ENCODE measurements at regions not wholly inside any gene's neighbourhood (a gene's known extent, or its start where the extent isn't known, plus 50 kb on each side); places are given as distances from the start of the nearest gene placed in this dataset.

DNA sequence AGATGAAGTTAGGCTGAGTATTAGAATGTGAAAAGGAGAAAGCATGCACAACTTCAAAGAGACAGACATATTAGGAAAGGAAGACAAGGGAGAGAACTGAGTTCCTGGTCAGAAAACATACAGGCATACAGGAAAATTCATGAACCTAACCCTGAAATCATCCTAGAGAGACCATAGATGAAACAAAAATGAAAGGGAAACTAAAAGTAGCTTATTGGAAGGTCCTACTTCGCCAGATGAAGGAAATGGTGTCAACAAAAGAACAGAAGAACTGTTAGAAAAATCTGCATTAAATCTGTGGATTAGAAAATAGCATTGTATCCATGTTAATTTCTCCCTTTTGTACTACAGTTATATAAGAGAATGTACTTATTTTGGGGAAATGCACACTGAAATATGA is 169.0 kb upstream of the UFM1 start:
- Mint-ChIP-seq H3K9me3 (ENCODE audit: low read depth) (no peaks in the 10 kb centered on the region), H3K27ac (no peak overlapping the region), H3K27me3 (no peaks in the 10 kb centered on the region), H3K4me1 (ENCODE audit: low read depth) (peaks cover 8% of the 10 kb centered on the region), H3K36me3 (ENCODE audit: insufficient read depth) (no peaks in the 10 kb centered on the region), H3K4me3 (ENCODE audit: low read depth) (no peak overlapping the region)
- TF ChIP-seq, protein P1, sequence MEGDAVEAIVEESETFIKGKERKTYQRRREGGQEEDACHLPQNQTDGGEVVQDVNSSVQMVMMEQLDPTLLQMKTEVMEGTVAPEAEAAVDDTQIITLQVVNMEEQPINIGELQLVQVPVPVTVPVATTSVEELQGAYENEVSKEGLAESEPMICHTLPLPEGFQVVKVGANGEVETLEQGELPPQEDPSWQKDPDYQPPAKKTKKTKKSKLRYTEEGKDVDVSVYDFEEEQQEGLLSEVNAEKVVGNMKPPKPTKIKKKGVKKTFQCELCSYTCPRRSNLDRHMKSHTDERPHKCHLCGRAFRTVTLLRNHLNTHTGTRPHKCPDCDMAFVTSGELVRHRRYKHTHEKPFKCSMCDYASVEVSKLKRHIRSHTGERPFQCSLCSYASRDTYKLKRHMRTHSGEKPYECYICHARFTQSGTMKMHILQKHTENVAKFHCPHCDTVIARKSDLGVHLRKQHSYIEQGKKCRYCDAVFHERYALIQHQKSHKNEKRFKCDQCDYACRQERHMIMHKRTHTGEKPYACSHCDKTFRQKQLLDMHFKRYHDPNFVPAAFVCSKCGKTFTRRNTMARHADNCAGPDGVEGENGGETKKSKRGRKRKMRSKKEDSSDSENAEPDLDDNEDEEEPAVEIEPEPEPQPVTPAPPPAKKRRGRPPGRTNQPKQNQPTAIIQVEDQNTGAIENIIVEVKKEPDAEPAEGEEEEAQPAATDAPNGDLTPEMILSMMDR (IDR thresholded peaks at IDR 0.05; ENCODE audit: unreplicated experiment) = no peak
- DNase-seq (ENCODE audit: low spot score, unreplicated experiment) = no peak

DNA sequence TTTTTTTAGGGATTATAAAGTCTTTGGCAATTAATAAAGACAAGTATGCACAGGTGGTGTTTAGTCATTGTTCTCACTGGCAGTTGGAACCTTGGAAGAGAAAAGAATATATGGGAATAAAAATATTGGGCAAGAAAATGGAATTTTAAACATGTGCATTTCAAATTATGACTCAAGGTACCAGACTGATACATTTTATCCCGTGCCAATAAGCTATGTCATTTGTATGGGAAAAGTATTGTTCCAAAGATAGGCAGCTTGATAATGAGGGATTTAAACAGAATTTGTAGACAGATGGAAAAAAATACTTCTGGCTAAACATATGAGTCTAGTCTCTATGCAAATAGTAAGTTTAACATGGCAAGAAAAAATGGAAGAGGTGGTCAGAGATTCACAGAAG is 169.5 kb upstream of the UFM1 start:
- no peak for DNase-seq (ENCODE audit: low spot score, unreplicated experiment)
- Mint-ChIP-seq H3K4me3 (ENCODE audit: low read depth) (no peak overlapping the region), H3K36me3 (ENCODE audit: insufficient read depth) (no peaks in the 10 kb centered on the region), H3K4me1 (ENCODE audit: low read depth) (peaks cover 8% of the 10 kb centered on the region), H3K27ac (no peak overlapping the region), H3K9me3 (ENCODE audit: low read depth) (no peaks in the 10 kb centered on the region), H3K27me3 (no peaks in the 10 kb centered on the region)
- TF ChIP-seq, protein P1 (IDR thresholded peaks at IDR 0.05; ENCODE audit: unreplicated experiment) = no peak

DNA sequence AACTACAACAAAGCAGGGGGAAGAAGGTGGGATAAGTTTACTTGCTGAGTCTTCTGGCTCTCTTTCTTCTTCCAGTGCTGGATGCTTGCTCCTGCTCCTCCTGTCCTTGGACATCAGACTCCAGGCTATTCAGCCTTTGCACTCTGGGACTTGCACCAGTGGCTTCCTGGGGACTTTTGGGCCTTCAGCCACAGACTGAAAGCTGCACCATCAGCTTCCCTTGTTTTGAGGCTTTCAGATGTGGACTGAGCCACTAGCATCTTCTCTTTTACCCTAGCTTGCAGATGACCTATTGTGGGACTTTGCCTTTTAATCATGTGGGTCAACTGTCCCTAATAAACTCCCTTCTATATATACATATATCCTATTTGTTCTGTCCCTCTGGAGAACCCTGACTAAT is 173.0 kb upstream of the UFM1 start:
- H3K4me1 Mint-ChIP-seq (ENCODE audit: low read depth) = peaks cover 6% of the 10 kb centered on the region
- no peaks in the 10 kb centered on the region for H3K27me3 Mint-ChIP-seq
- no peaks in the 10 kb centered on the region for H3K36me3 Mint-ChIP-seq (ENCODE audit: insufficient read depth)
- TF ChIP-seq, protein P1 (IDR thresholded peaks at IDR 0.05; ENCODE audit: unreplicated experiment) = no peak
- H3K4me3 Mint-ChIP-seq (ENCODE audit: low read depth) = no peak overlapping the region
- H3K27ac Mint-ChIP-seq = no peak overlapping the region
- DNase-seq (ENCODE audit: low spot score, unreplicated experiment) = no peak
- H3K9me3 Mint-ChIP-seq (ENCODE audit: low read depth) = no peaks in the 10 kb centered on the region

DNA sequence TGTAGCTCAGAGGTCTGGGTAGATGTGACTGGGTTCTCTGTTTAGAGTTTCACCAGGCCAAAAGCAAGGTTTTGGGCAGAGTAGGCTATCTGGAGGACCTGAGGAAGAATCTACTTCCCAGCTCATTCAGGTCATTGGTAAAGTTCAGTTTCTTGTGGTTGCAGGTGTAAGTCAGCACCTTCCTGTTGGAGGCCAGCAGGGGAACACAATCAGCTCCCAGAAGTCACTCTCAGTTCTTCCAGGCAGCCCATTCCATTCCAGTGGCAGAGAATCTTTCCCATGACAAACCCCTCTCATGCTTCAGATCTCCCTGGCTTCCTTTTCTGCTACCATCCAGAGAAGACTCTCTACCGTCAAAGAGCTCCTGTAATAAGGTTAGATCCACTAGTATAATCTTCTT is 176.2 kb upstream of the UFM1 start:
- H3K27me3 Mint-ChIP-seq = no peaks in the 10 kb centered on the region
- no peak overlapping the region for H3K27ac Mint-ChIP-seq
- no peak for DNase-seq (ENCODE audit: low spot score, unreplicated experiment)

DNA sequence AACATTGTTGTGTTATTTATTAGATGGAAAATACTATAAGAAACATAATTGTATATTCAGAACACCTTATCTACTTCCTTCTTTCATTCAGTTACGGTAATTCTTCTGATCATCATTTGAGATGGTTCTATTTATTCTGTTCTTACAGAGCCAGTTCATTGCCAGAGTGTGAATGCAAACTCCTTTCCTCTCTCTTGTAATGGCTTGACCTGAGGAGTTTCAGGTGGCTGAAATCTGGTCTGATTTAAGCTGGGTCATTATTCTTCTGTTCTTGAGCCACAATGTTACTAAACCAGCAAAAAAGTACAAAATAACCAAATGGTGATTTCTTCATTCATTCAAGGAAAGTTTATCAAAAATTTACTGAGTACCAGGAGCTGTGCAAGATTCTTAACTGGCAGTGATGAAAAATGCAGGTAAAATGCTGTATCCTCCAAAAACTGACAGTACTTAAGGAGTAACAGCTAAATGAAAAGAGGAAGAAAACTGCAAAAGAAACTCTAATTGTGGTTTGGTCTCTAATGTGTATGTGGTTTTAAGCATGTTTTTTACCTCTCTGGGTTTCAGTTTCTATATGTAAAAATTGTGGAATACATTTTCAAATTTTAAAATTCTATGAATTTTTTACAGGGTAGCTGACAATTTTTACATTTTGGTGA is 182.4 kb upstream of the UFM1 start:
- H3K4me3 Mint-ChIP-seq (ENCODE audit: low read depth) = no peak overlapping the region
- H3K27me3 Mint-ChIP-seq = no peaks in the 10 kb centered on the region
- TF ChIP-seq, protein P1 (IDR thresholded peaks at IDR 0.05; ENCODE audit: unreplicated experiment) = no peak
- DNase-seq (ENCODE audit: low spot score, unreplicated experiment) = no peak
- no peaks in the 10 kb centered on the region for H3K4me1 Mint-ChIP-seq (ENCODE audit: low read depth)
- no peaks in the 10 kb centered on the region for H3K36me3 Mint-ChIP-seq (ENCODE audit: insufficient read depth)
- no peak overlapping the region for H3K27ac Mint-ChIP-seq
- H3K9me3 Mint-ChIP-seq (ENCODE audit: low read depth) = no peaks in the 10 kb centered on the region

More for the DNA sequence above, 176.2 kb upstream of the UFM1 start:
- Mint-ChIP-seq H3K9me3 (ENCODE audit: low read depth) (no peaks in the 10 kb centered on the region), H3K4me1 (ENCODE audit: low read depth) (peaks cover 6% of the 10 kb centered on the region), H3K4me3 (ENCODE audit: low read depth) (no peak overlapping the region), H3K36me3 (ENCODE audit: insufficient read depth) (no peaks in the 10 kb centered on the region)
- TF ChIP-seq, protein P1 (IDR thresholded peaks at IDR 0.05; ENCODE audit: unreplicated experiment) = no peak

All from progenitor cell of endocrine pancreas (in vitro differentiated cells).